ENCODE measurements at regions not wholly inside any gene's neighbourhood (a gene's known extent, or its start where the extent isn't known, plus 50 kb on each side); places are given as distances from the start of the nearest gene placed in this dataset.
A peak's percentile ranks its signal among the peaks of the same experiment; 100 is the strongest.

GRCh38 chr5:36370073-36370472 lies 68.4 kb upstream of the RANBP3L start:
- Histone ChIP-seq H3K9me3 (ENCODE audit: control insufficient read depth, low read length) (no peaks in the 10 kb centered on the region), H3K4me3 (ENCODE audit: low read length) (no peak overlapping the region), H3K27me3 (replicated peaks; ENCODE audit: control insufficient read depth, insufficient read depth, low read length) (no peaks in the 10 kb centered on the region), H3K9ac (ENCODE audit: low read length) (no peak overlapping the region), H3K4me1 (ENCODE audit: control insufficient read depth, insufficient read depth, low read length) (peaks cover 51% of the 10 kb centered on the region), H3K36me3 (ENCODE audit: control insufficient read depth, insufficient read depth, low read length, severe bottlenecking) (no peaks in the 10 kb centered on the region)
- DNase-seq (ENCODE audit: low read depth) = no peak

GRCh38 chr5:36371366-36371765 lies 69.7 kb upstream of the RANBP3L start:
- no peak overlapping the region for H3K9ac ChIP-seq (ENCODE audit: low read length)
- no peak overlapping the region for H3K4me3 ChIP-seq (ENCODE audit: low read length)
- no peaks in the 10 kb centered on the region for H3K36me3 ChIP-seq (ENCODE audit: control insufficient read depth, insufficient read depth, low read length, severe bottlenecking)
- no peak for DNase-seq (ENCODE audit: low read depth)
- peaks cover 55% of the 10 kb centered on the region for H3K4me1 ChIP-seq (ENCODE audit: control insufficient read depth, insufficient read depth, low read length)
- no peaks in the 10 kb centered on the region for H3K9me3 ChIP-seq (ENCODE audit: control insufficient read depth, low read length)
- no peaks in the 10 kb centered on the region for H3K27me3 ChIP-seq (replicated peaks; ENCODE audit: control insufficient read depth, insufficient read depth, low read length)

DNA sequence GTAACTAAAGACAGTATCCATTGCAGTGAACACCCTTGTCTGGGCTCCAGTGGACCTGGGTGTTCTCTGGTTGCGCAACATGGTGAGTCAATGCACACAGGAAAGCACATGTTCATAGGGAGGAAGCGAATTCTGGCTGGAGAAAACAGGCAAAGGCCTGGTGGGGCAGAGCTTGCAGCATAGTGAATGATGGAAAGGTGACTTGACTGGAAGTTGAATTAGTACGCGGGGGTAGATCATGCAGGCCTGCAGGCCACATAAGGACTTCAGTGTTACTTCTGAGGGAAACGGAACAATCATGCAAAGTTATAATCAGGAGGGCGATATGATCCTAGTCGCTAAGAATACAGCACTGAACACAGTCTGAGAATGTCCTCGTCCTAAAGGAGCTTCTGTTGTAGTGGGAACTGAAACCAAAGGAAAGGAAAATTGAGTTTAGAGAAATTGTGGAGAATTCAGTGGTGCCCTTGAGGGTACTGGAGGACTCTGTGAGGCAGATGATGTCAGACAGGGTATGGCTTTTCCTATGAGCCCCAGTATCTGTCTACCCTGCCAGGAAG lies 71.9 kb upstream of the RANBP3L start:
- Histone ChIP-seq H3K9ac (ENCODE audit: low read length) (peak overlapping the region; percentile 78), H3K4me3 (ENCODE audit: low read length) (peak overlapping the region; percentile 28), H3K9me3 (ENCODE audit: control insufficient read depth, low read length) (no peaks in the 10 kb centered on the region), H3K36me3 (ENCODE audit: control insufficient read depth, insufficient read depth, low read length, severe bottlenecking) (no peaks in the 10 kb centered on the region), H3K27me3 (replicated peaks; ENCODE audit: control insufficient read depth, insufficient read depth, low read length) (no peaks in the 10 kb centered on the region), H3K4me1 (ENCODE audit: control insufficient read depth, insufficient read depth, low read length) (peaks cover 34% of the 10 kb centered on the region)
- peak; percentile 70 for DNase-seq (ENCODE audit: low read depth)

DNA sequence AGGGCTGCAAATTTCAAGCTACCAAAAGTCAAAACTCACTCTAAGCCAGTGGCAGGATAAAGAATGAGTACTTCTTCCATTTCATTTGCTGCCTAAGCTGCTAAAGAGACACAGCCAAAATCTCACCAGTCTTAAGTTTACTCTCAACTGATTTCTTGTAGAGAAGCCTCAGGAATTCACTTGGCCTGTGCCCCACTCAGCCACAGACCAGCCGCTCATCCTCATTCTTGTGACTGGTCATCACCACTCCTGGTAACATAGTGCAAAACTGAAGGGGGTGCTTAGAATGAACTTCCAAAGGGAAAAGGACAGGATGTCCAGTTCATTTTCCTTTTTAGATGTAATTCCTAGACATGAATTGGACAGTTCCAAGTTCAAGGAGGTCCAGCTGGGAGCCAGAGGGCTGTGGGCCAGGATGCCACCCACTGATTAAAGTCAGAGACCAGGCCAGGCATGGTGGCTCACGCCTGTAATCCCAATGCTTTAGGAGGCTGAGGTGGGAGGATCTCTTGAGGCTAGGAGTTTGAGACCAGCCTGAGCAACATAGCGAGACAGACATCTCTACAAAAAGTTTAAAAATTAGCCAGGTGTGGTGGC lies 72.7 kb upstream of the RANBP3L start:
- Histone ChIP-seq H3K27me3 (replicated peaks; ENCODE audit: control insufficient read depth, insufficient read depth, low read length) (no peaks in the 10 kb centered on the region), H3K4me3 (ENCODE audit: low read length) (peak overlapping the region; percentile 28), H3K36me3 (ENCODE audit: control insufficient read depth, insufficient read depth, low read length, severe bottlenecking) (no peaks in the 10 kb centered on the region), H3K9ac (ENCODE audit: low read length) (peak overlapping the region; percentile 78), H3K4me1 (ENCODE audit: control insufficient read depth, insufficient read depth, low read length) (peaks cover 26% of the 10 kb centered on the region), H3K9me3 (ENCODE audit: control insufficient read depth, low read length) (no peaks in the 10 kb centered on the region)
- peak; percentile 54 for DNase-seq (ENCODE audit: low read depth)

DNA sequence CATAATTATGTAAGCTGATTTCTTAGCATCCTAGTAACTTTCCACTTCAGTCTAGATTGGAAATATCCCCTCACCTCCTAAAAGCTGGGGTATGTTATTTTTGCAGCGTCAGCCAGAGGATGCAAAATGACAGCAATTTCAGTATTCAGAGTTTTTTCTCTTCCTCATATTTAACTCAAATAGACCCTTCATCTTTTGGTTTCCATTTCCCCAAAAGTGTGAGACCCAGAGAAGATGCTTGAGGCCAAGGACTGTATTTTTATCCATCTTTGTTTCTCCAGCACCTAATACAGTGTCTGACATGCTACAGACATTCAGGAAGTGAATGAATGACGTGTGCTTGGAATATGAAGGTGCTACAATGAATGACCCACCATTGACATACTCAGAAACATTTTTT lies 75.5 kb upstream of the RANBP3L start:
- no peak for DNase-seq (ENCODE audit: low read depth)
- Histone ChIP-seq H3K9me3 (ENCODE audit: control insufficient read depth, low read length) (no peaks in the 10 kb centered on the region), H3K36me3 (ENCODE audit: control insufficient read depth, insufficient read depth, low read length, severe bottlenecking) (no peaks in the 10 kb centered on the region), H3K4me3 (ENCODE audit: low read length) (no peak overlapping the region), H3K4me1 (ENCODE audit: control insufficient read depth, insufficient read depth, low read length) (peaks cover 24% of the 10 kb centered on the region), H3K9ac (ENCODE audit: low read length) (no peak overlapping the region), H3K27me3 (replicated peaks; ENCODE audit: control insufficient read depth, insufficient read depth, low read length) (no peaks in the 10 kb centered on the region)

DNA sequence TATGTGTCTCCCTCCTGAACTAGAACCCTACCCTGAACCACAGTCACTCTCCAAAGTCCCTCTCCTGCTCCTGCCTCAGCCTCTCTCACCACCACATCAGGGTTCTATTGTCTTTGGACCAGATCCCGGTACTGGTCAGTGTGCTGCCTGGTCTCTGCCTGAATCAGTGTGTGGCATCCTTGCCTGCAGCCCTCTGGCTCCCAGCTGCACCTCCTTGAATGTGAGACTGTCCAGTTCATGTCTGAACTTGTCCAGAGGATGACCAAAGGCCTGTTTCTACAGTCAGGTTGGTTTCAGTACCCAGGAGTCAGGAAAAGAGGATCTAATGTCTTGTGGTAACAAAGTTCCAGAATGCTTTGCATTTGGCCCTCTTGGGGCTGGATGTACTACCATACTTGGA lies 76.8 kb upstream of the RANBP3L start:
- DNase-seq (ENCODE audit: low read depth) = peak; percentile 30
- H3K9me3 ChIP-seq (ENCODE audit: control insufficient read depth, low read length) = no peaks in the 10 kb centered on the region
- H3K27me3 ChIP-seq (replicated peaks; ENCODE audit: control insufficient read depth, insufficient read depth, low read length) = no peaks in the 10 kb centered on the region
- peaks cover 18% of the 10 kb centered on the region for H3K4me1 ChIP-seq (ENCODE audit: control insufficient read depth, insufficient read depth, low read length)
- no peak overlapping the region for H3K9ac ChIP-seq (ENCODE audit: low read length)
- no peaks in the 10 kb centered on the region for H3K36me3 ChIP-seq (ENCODE audit: control insufficient read depth, insufficient read depth, low read length, severe bottlenecking)
- no peak overlapping the region for H3K4me3 ChIP-seq (ENCODE audit: low read length)

- no peak overlapping the region for H3K9ac ChIP-seq (ENCODE audit: low read length)
- H3K4me3 ChIP-seq (ENCODE audit: low read length) = no peak overlapping the region
- H3K27me3 ChIP-seq (replicated peaks; ENCODE audit: control insufficient read depth, insufficient read depth, low read length) = no peaks in the 10 kb centered on the region
These were observed 81.2 kb upstream of the RANBP3L start for GRCh38 chr5:36382890-36383289.

GRCh38 chr5:36383942-36384341 lies 82.2 kb upstream of the RANBP3L start:
- Histone ChIP-seq H3K4me1 (ENCODE audit: control insufficient read depth, insufficient read depth, low read length) (peaks cover 4% of the 10 kb centered on the region), H3K36me3 (ENCODE audit: control insufficient read depth, insufficient read depth, low read length, severe bottlenecking) (no peaks in the 10 kb centered on the region), H3K27me3 (replicated peaks; ENCODE audit: control insufficient read depth, insufficient read depth, low read length) (no peaks in the 10 kb centered on the region), H3K9ac (ENCODE audit: low read length) (no peak overlapping the region), H3K9me3 (ENCODE audit: control insufficient read depth, low read length) (no peaks in the 10 kb centered on the region), H3K4me3 (ENCODE audit: low read length) (no peak overlapping the region)
- DNase-seq (ENCODE audit: low read depth) = no peak

More at GRCh38 chr5:36382890-36383289, 81.2 kb upstream of the RANBP3L start:
- no peaks in the 10 kb centered on the region for H3K36me3 ChIP-seq (ENCODE audit: control insufficient read depth, insufficient read depth, low read length, severe bottlenecking)
- H3K4me1 ChIP-seq (ENCODE audit: control insufficient read depth, insufficient read depth, low read length) = no peaks in the 10 kb centered on the region
- H3K9me3 ChIP-seq (ENCODE audit: control insufficient read depth, low read length) = no peaks in the 10 kb centered on the region
- DNase-seq (ENCODE audit: low read depth) = no peak

- Histone ChIP-seq H3K4me1 (ENCODE audit: control insufficient read depth, insufficient read depth, low read length) (peaks cover 12% of the 10 kb centered on the region), H3K9ac (ENCODE audit: low read length) (no peak overlapping the region), H3K36me3 (ENCODE audit: control insufficient read depth, insufficient read depth, low read length, severe bottlenecking) (no peaks in the 10 kb centered on the region), H3K9me3 (ENCODE audit: control insufficient read depth, low read length) (no peaks in the 10 kb centered on the region), H3K4me3 (ENCODE audit: low read length) (no peak overlapping the region), H3K27me3 (replicated peaks; ENCODE audit: control insufficient read depth, insufficient read depth, low read length) (no peaks in the 10 kb centered on the region)
- no peak for DNase-seq (ENCODE audit: low read depth)
These were observed 83.1 kb upstream of the RANBP3L start for GRCh38 chr5:36384845-36385244.

GRCh38 chr5:36385495-36385894 lies 83.8 kb upstream of the RANBP3L start:
- Histone ChIP-seq H3K9ac (ENCODE audit: low read length) (no peak overlapping the region), H3K4me3 (ENCODE audit: low read length) (no peak overlapping the region), H3K9me3 (ENCODE audit: control insufficient read depth, low read length) (no peaks in the 10 kb centered on the region), H3K27me3 (replicated peaks; ENCODE audit: control insufficient read depth, insufficient read depth, low read length) (no peaks in the 10 kb centered on the region), H3K4me1 (ENCODE audit: control insufficient read depth, insufficient read depth, low read length) (peaks cover 12% of the 10 kb centered on the region), H3K36me3 (ENCODE audit: control insufficient read depth, insufficient read depth, low read length, severe bottlenecking) (no peaks in the 10 kb centered on the region)
- no peak for DNase-seq (ENCODE audit: low read depth)

DNA sequence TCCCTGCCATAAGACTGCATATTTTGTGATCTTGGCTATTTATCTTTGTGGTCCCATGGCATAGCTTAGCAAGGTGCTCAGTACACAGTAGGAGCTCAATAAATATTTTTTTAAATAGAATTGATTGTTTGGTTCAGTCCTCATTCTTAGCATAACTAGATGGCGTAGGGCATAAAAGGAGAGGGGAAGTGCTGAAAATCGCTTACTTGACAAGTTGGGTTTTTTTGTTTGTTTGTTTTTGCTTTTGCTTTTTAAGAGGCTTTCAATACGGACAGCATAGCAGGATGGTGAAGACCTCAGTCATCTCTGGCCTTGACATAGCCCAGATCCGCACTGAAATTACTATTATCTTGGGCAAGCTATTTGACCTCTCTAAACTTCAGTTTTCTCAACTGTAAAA lies 86.6 kb upstream of the RANBP3L start:
- no peak overlapping the region for H3K4me3 ChIP-seq (ENCODE audit: low read length)
- H3K27me3 ChIP-seq (replicated peaks; ENCODE audit: control insufficient read depth, insufficient read depth, low read length) = no peaks in the 10 kb centered on the region
- H3K36me3 ChIP-seq (ENCODE audit: control insufficient read depth, insufficient read depth, low read length, severe bottlenecking) = no peaks in the 10 kb centered on the region
- no peak for DNase-seq (ENCODE audit: low read depth)
- H3K9ac ChIP-seq (ENCODE audit: low read length) = no peak overlapping the region
- no peaks in the 10 kb centered on the region for H3K9me3 ChIP-seq (ENCODE audit: control insufficient read depth, low read length)
- peaks cover 24% of the 10 kb centered on the region for H3K4me1 ChIP-seq (ENCODE audit: control insufficient read depth, insufficient read depth, low read length)

DNA sequence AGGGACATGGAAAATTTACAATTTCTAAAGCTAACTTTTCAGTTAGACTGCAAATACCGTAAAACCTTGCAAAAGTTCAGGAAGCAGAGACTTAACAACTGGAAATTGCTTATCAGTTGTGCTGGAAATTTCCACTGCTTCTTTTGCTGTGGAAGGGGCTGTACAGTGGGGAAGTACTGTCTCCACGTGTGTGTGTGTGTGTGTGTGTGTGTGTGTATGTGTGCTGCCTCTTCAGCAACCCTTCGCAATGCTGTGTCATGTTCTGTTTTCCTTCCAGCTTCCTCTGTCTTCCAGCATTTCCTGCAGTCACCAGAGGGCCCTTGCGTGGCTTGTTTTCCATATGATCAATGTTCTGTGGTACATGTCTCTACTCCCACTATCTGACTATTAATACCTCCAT lies 87.5 kb upstream of the RANBP3L start:
- H3K4me1 ChIP-seq (ENCODE audit: control insufficient read depth, insufficient read depth, low read length) = peaks cover 29% of the 10 kb centered on the region
- H3K27me3 ChIP-seq (replicated peaks; ENCODE audit: control insufficient read depth, insufficient read depth, low read length) = no peaks in the 10 kb centered on the region
- DNase-seq (ENCODE audit: low read depth) = no peak
- H3K4me3 ChIP-seq (ENCODE audit: low read length) = no peak overlapping the region
- peak overlapping the region; percentile 44 for H3K9ac ChIP-seq (ENCODE audit: low read length)
- H3K36me3 ChIP-seq (ENCODE audit: control insufficient read depth, insufficient read depth, low read length, severe bottlenecking) = no peaks in the 10 kb centered on the region
- no peaks in the 10 kb centered on the region for H3K9me3 ChIP-seq (ENCODE audit: control insufficient read depth, low read length)
